HEK293 (cell line): ENCODE measurements at regions not wholly inside any gene's neighbourhood (a gene's known extent, or its start where the extent isn't known, plus 50 kb on each side); places are given as distances from the start of the nearest gene placed in this dataset.
A peak's percentile ranks its signal among the peaks of the same experiment; 100 is the strongest.

ENCODE experiments used
- CTCF ChIA-PET: fragments of 350-600 bp; formaldehyde crosslinking; extraction: SDS; loops from one replicate; lab custom pipeline; 2021; ENCODE audit warnings: antibody characterized with exemption; lab: Yijun Ruan, JAX
- POLR2A ChIA-PET: fragments of 300-600 bp; formaldehyde crosslinking; extraction: SDS; loops from one replicate; lab custom pipeline; 2020; ENCODE audit warnings: antibody characterized with exemption, inconsistent platforms; lab: Yijun Ruan, JAX
- H3K27ac ChIP-seq: fragments of 200-500 bp; sonication (Bioruptor generic); 2 replicates; pipeline ENCODE4 v1.5.1; 2014; ENCODE audit warnings: low read depth, low read length, control low read depth, inconsistent platforms; ENCODE audit errors: extremely low read depth
- H3K36me3 ChIP-seq, 2 experiments: fragments of 200-500 bp in 1 of 2; sonication (Bioruptor generic) in 1 of 2; 1 replicate in 1 of 2; 2 replicates in 1 of 2; pipeline ENCODE4 v1.5.1; 2014 to 2017; ENCODE audit warnings: inconsistent platforms in 2 of 2, low read length in 2 of 2; ENCODE audit not compliant: control insufficient read depth in 2 of 2, insufficient read depth in 1 of 2
- H3K4me1 ChIP-seq: fragments of 200-500 bp; sonication (Bioruptor generic); 2 replicates; pipeline ENCODE4 v1.5.1; 2014; ENCODE audit warnings: mild to moderate bottlenecking, low read length, inconsistent platforms; ENCODE audit not compliant: control insufficient read depth, insufficient read depth
- H3K4me3 ChIP-seq: 2 replicates; pipeline ENCODE4 v1.5.1; 2011; ENCODE audit warnings: low read depth, mild to moderate bottlenecking, control low read depth, low read length, moderate library complexity
- H3K9me3 ChIP-seq: fragments of 200-500 bp; sonication (Bioruptor generic); 2 replicates; pipeline ENCODE4 v1.5.1; 2014; ENCODE audit warnings: low read depth, low read length, inconsistent platforms; ENCODE audit not compliant: control insufficient read depth, insufficient read depth
- KLF1 ChIP-seq: fragments of 450-650 bp; formaldehyde crosslinking; IDR thresholded peaks from 2 replicates; pipeline ENCODE4 v1.5.1; 2016; ENCODE audit warnings: missing biosample characterization, missing genetic modification characterization
- MZF1 ChIP-seq: fragments of 450-650 bp; formaldehyde crosslinking; IDR thresholded peaks from 2 replicates; pipeline ENCODE4 v1.5.1; 2017; ENCODE audit warnings: missing biosample characterization, missing genetic modification characterization, borderline replicate concordance
- OSR2 ChIP-seq: fragments of 450-650 bp; formaldehyde crosslinking; IDR thresholded peaks from 2 replicates; pipeline ENCODE4 v1.5.1; 2016; ENCODE audit warnings: missing biosample characterization, missing genetic modification characterization
- OVOL3 ChIP-seq: fragments of 450-650 bp; formaldehyde crosslinking; IDR thresholded peaks from 2 replicates; pipeline ENCODE4 v1.5.1; 2016; ENCODE audit warnings: missing biosample characterization, missing genetic modification characterization
- SCRT2 ChIP-seq: fragments of 450-650 bp; formaldehyde crosslinking; IDR thresholded peaks from 2 replicates; pipeline ENCODE4 v1.5.1; 2016; ENCODE audit warnings: missing biosample characterization, missing genetic modification characterization
- SP2 ChIP-seq: fragments of 450-650 bp; formaldehyde crosslinking; IDR thresholded peaks from 2 replicates; pipeline ENCODE4 v1.5.1; 2016; ENCODE audit warnings: missing biosample characterization, missing genetic modification characterization
- SP7 ChIP-seq: fragments of 450-650 bp; formaldehyde crosslinking; IDR thresholded peaks from 2 replicates; pipeline ENCODE4 v1.5.1; 2016; ENCODE audit warnings: missing biosample characterization, missing genetic modification characterization
- YY2 ChIP-seq: fragments of 450-650 bp; formaldehyde crosslinking; IDR thresholded peaks from 2 replicates; pipeline ENCODE4 v1.5.1; 2016; ENCODE audit warnings: missing biosample characterization, missing genetic modification characterization
- ZNF121 ChIP-seq: fragments of 450-650 bp; formaldehyde crosslinking; IDR thresholded peaks from 2 replicates; pipeline ENCODE4 v1.5.1; 2016; ENCODE audit warnings: missing biosample characterization, missing genetic modification characterization
- ZNF138 ChIP-seq: fragments of 450-650 bp; formaldehyde crosslinking; IDR thresholded peaks from 2 replicates; pipeline ENCODE4 v1.5.1; 2016; ENCODE audit warnings: missing biosample characterization, missing genetic modification characterization, borderline replicate concordance
- ZNF155 ChIP-seq: fragments of 450-650 bp; formaldehyde crosslinking; IDR thresholded peaks from 2 replicates; pipeline ENCODE4 v1.5.1; 2016; ENCODE audit warnings: missing biosample characterization, missing genetic modification characterization
- ZNF184 ChIP-seq: fragments of 450-650 bp; IDR thresholded peaks from 2 replicates; pipeline ENCODE4 v1.5.1; 2018; ENCODE audit warnings: missing biosample characterization, mild to moderate bottlenecking, missing genetic modification characterization
- ZNF394 ChIP-seq: fragments of 450-650 bp; formaldehyde crosslinking; IDR thresholded peaks from 2 replicates; pipeline ENCODE4 v1.5.1; 2016; ENCODE audit warnings: missing biosample characterization, missing genetic modification characterization, mild to moderate bottlenecking, moderate library complexity, borderline replicate concordance
- ZNF398 ChIP-seq: fragments of 450-650 bp; formaldehyde crosslinking; IDR thresholded peaks from 2 replicates; pipeline ENCODE4 v1.5.1; 2017; ENCODE audit warnings: missing biosample characterization, missing genetic modification characterization
- ZNF560 ChIP-seq: fragments of 450-650 bp; formaldehyde crosslinking; IDR thresholded peaks from 2 replicates; pipeline ENCODE4 v1.5.1; 2017; ENCODE audit warnings: missing biosample characterization, missing genetic modification characterization, borderline replicate concordance
- ZNF621 ChIP-seq: fragments of 450-650 bp; formaldehyde crosslinking; IDR thresholded peaks from 2 replicates; pipeline ENCODE4 v1.5.1; 2017; ENCODE audit warnings: missing biosample characterization, missing genetic modification characterization
- ZNF626 ChIP-seq: fragments of 450-650 bp; sonication (Bioruptor Pico); formaldehyde crosslinking; IDR thresholded peaks from 2 replicates; pipeline ENCODE4 v1.5.1; 2018; ENCODE audit warnings: missing biosample characterization, missing genetic modification characterization, inconsistent platforms
- ZNF639 ChIP-seq: fragments of 450-650 bp; formaldehyde crosslinking; IDR thresholded peaks from 2 replicates; pipeline ENCODE4 v1.5.1; 2016; ENCODE audit warnings: missing biosample characterization, missing genetic modification characterization
- ZNF654 ChIP-seq: fragments of 450-650 bp; formaldehyde crosslinking; IDR thresholded peaks from 2 replicates; pipeline ENCODE4 v1.5.1; 2016; ENCODE audit warnings: low read depth, missing biosample characterization, missing genetic modification characterization
- ZNF660 ChIP-seq: fragments of 450-650 bp; IDR thresholded peaks from 2 replicates; pipeline ENCODE4 v1.5.1; 2018; ENCODE audit warnings: missing biosample characterization, mild to moderate bottlenecking, missing genetic modification characterization
- TF ChIP-seq, protein P1 (sequence below): fragments of 450-650 bp; formaldehyde crosslinking; IDR thresholded peaks from 2 replicates; pipeline ENCODE4 v1.5.1; 2017; ENCODE audit warnings: missing biosample characterization, missing genetic modification characterization

DNA sequence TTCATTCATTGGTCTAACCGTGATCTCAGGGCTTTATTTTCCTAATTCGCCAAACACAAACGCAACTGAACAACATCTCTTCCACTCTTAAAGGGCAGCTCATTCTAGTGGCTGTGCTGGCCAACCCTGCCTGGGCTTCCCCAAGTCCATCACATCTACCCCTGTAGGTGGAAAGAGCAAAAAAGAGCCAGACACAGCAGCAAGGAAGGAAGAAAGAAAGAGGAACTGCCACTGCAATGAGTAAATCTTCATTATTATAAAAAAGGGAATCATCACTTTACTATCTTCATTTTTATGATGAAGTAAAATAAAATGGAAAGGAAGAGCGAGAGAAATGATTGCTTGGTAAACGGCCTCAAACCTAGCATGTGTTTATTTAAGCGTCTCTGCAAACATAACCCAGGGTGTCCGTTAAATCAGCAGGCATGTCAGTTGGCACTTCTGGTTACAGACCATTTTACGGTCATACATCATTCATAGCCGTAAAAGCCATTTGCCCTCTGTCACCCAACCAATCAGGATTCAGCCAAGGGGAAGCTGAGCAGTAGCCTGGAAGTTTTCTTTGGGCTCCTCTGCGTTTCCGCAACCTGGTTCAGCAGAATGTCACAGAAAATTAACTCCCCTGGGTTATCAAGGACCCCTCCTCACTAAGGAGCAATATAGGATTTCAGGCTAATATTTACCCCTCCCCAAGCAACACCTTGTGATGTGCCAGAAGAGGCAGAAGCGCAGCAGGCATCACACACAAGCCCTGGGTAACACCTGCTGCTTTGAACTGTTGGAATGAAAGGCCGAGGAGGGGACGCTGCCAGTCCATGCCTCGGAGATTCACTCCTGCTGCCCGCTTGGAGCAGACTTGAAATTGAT lies 234.0 kb downstream of the SNX10 start (continued):
- TF ChIP-seq, protein P1, sequence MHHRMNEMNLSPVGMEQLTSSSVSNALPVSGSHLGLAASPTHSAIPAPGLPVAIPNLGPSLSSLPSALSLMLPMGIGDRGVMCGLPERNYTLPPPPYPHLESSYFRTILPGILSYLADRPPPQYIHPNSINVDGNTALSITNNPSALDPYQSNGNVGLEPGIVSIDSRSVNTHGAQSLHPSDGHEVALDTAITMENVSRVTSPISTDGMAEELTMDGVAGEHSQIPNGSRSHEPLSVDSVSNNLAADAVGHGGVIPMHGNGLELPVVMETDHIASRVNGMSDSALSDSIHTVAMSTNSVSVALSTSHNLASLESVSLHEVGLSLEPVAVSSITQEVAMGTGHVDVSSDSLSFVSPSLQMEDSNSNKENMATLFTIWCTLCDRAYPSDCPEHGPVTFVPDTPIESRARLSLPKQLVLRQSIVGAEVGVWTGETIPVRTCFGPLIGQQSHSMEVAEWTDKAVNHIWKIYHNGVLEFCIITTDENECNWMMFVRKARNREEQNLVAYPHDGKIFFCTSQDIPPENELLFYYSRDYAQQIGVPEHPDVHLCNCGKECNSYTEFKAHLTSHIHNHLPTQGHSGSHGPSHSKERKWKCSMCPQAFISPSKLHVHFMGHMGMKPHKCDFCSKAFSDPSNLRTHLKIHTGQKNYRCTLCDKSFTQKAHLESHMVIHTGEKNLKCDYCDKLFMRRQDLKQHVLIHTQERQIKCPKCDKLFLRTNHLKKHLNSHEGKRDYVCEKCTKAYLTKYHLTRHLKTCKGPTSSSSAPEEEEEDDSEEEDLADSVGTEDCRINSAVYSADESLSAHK (tag by site-specific recombination), result peak; percentile 23; the same call in 1 of the 2 replicates
- TF ChIP-seq OSR2 (peak; percentile 69), ZNF398 (tag by site-specific recombination) (no peak)

GRCh38 chr7:26526265-26526587 lies 234.6 kb downstream of the SNX10 start:
- Histone ChIP-seq H3K27ac (peak overlapping the region; percentile 3; the same call in 1 of the 2 replicates), H3K4me1 (peaks cover 8% of the 10 kb centered on the region), H3K4me3 (no peak overlapping the region), H3K36me3 (no peaks in the 10 kb centered on the region), H3K9me3 (no peaks in the 10 kb centered on the region)
- TF ChIP-seq ZNF621 (tag by site-specific recombination) (no peak), SCRT2 (tag by site-specific recombination) (0 out of 2 replicates have a peak, but pooled peaks have one; percentile 25), ZNF654 (no peak)
- POLR2A ChIA-PET, result no interaction called here
- CTCF ChIA-PET, result no interaction called here

GRCh38 chr7:26531926-26532325 lies 240.3 kb downstream of the SNX10 start:
- ChIA-PET POLR2A (no interaction called here), CTCF (interaction anchor here (0.8 to 1.2 kb wide), 2 partner anchors 31 to 133 kb away, joined by 3 read pairs; no protein-coding TSS in a partner anchor)
- no peak overlapping the region for H3K27ac ChIP-seq
- peaks cover 33% of the 10 kb centered on the region for H3K4me1 ChIP-seq
- no peak overlapping the region for H3K4me3 ChIP-seq
- no peak for TF ChIP-seq ZNF121 (tag by site-specific recombination)
- TF ChIP-seq SP7 (tag by site-specific recombination), result no peak
- TF ChIP-seq YY2, result no peak
- TF ChIP-seq SP2 (tag by site-specific recombination), result no peak
- TF ChIP-seq ZNF639 (tag by site-specific recombination), result no peak
- no peak for TF ChIP-seq ZNF626 (tag by site-specific recombination)
- TF ChIP-seq OVOL3 (tag by site-specific recombination), result no peak
- TF ChIP-seq MZF1, result no peak
- TF ChIP-seq ZNF560 (tag by site-specific recombination), result no peak
- TF ChIP-seq ZNF184 (tag by site-specific recombination), result no peak
- TF ChIP-seq ZNF660 (tag by site-specific recombination), result no peak
- TF ChIP-seq ZNF394 (tag by site-specific recombination), result no peak
- no peak for TF ChIP-seq ZNF155 (tag by site-specific recombination)
- no peak for TF ChIP-seq KLF1 (tag by site-specific recombination)
- no peak for TF ChIP-seq ZNF138 (tag by site-specific recombination)
- H3K9me3 ChIP-seq, result no peaks in the 10 kb centered on the region; the same call in 1 of the 2 replicates
- no peaks in the 10 kb centered on the region for H3K36me3 ChIP-seq
